A549 (cell line): ENCODE measurements at regions not wholly inside any gene's neighbourhood (a gene's known extent, or its start where the extent isn't known, plus 50 kb on each side); places are given as distances from the start of the nearest gene placed in this dataset.

Experiments
- ATAC-seq, 2 experiments: fragments of 200-7000 bp in 1 of 2; fragments of >200 bp in 1 of 2; cut with Nextera tagmentation in 1 of 2; cut with Tn5 transposase in 1 of 2; 3 replicates each; pipeline versions ENCODE4 v1.8.0 to v1.9.1; 2018 to 2020; ENCODE audit warnings: mild to moderate bottlenecking in 1 of 2, moderate library complexity in 1 of 2
- CTCF ChIA-PET: fragments of 300-600 bp; sonication (Branson Sonifier 250); formaldehyde crosslinking; extraction: SDS; loops from one replicate; lab custom pipeline; 2021; ENCODE audit warnings: antibody characterized with exemption, inconsistent platforms; lab: Yijun Ruan, JAX
- POLR2A ChIA-PET: fragments of 350-600 bp; formaldehyde crosslinking; extraction: SDS; loops from one replicate; lab custom pipeline; 2021; ENCODE audit warnings: antibody characterized with exemption, inconsistent platforms; lab: Yijun Ruan, JAX
- DNase-seq, 2 experiments: peaks; one replicate each; pipeline versions ENCODE4 v3.0.0 to v3.0.0-alpha.2; 2011 to 2016; ENCODE audit warnings: low read depth in 1 of 2, low spot score in 1 of 2
- FAIRE-seq: peaks from 2 replicates; lab custom pipeline; 2011; peaks lifted over from hg19 to GRCh38; lab: Jason Lieb, UNC
- H3K27ac ChIP-seq, 2 experiments: fragments of >200 bp; sonication (Bioruptor Twin); formaldehyde crosslinking; 3 replicates each; pipeline ENCODE4 v1.5.1; 2016 to 2017
- H3K4me1 ChIP-seq: fragments of >200 bp; sonication (Bioruptor Twin); formaldehyde crosslinking; 3 replicates; pipeline ENCODE4 v1.6.1; 2016
- H3K4me2 ChIP-seq: fragments of >200 bp; sonication (Bioruptor Twin); formaldehyde crosslinking; 3 replicates; pipeline ENCODE4 v1.6.1; 2016
- H3K4me3 ChIP-seq: fragments of >200 bp; sonication (Bioruptor Twin); formaldehyde crosslinking; 3 replicates; pipeline ENCODE4 v1.5.1; 2016
- H3K9me3 ChIP-seq: fragments of >200 bp; sonication (Bioruptor Twin); formaldehyde crosslinking; 3 replicates; pipeline ENCODE4 v1.6.1; 2016
- BCL3 ChIP-seq: fragments of >200 bp; sonication (Bioruptor Twin); formaldehyde crosslinking; IDR thresholded peaks from 3 replicates; pipeline ENCODE4 v1.6.1; 2016
- CBX2 ChIP-seq: fragments of 200-600 bp; sonication (generic); IDR thresholded peaks from 2 replicates; pipeline ENCODE4 v1.6.1; 2016; ENCODE audit warnings: low read depth, mild to moderate bottlenecking, borderline replicate concordance
- CBX8 ChIP-seq: fragments of 200-600 bp; sonication (generic); IDR thresholded peaks from 2 replicates; pipeline ENCODE4 v1.6.1; 2016
- E2F6 ChIP-seq: IDR thresholded peaks from 2 replicates; pipeline ENCODE4 v1.6.1; 2012; ENCODE audit warnings: low read depth, borderline replicate concordance
- EP300 ChIP-seq, 2 experiments: fragments of >200 bp; sonication (Bioruptor Twin); formaldehyde crosslinking; IDR thresholded peaks; 2 replicates in 1 of 2; 3 replicates in 1 of 2; pipeline ENCODE4 v1.6.1; 2016 to 2017
- FOSB ChIP-seq: fragments of 250-450 bp; sonication (Bioruptor Pico); IDR thresholded peaks from 2 replicates; pipeline ENCODE4 v1.5.0; 2020; ENCODE audit warnings: mild to moderate bottlenecking, moderate library complexity
- HDAC2 ChIP-seq: fragments of 200-600 bp; sonication (generic); IDR thresholded peaks from 2 replicates; pipeline ENCODE4 v1.6.1; 2016
- HEYL ChIP-seq: fragments of 250-450 bp; sonication (Bioruptor Pico); IDR thresholded peaks from 2 replicates; pipeline ENCODE4 v1.8.0; 2021; ENCODE audit warnings: mild to moderate bottlenecking, moderate library complexity
- HOXA7 ChIP-seq: fragments of 250-450 bp; sonication (Bioruptor Pico); IDR thresholded peaks from 2 replicates; pipeline ENCODE4 v1.5.0; 2020; ENCODE audit warnings: mild to moderate bottlenecking, moderate library complexity
- MYC ChIP-seq: IDR thresholded peaks from 2 replicates; pipeline ENCODE4 v1.6.1; 2012; ENCODE audit warnings: mild to moderate bottlenecking, inconsistent platforms, low read length, improper control_type of control experiment, borderline replicate concordance
- NFE2L2 ChIP-seq: fragments of 150-350 bp; conservative IDR thresholded peaks from 2 replicates; pipeline ENCODE4 v1.6.1; 2014; ENCODE audit warnings: low read length
- PHF8 ChIP-seq: fragments of 200-600 bp; sonication (generic); IDR thresholded peaks from 2 replicates; pipeline ENCODE4 v1.6.1; 2016; ENCODE audit warnings: low read depth, mild to moderate bottlenecking, antibody characterized with exemption, moderate library complexity, borderline replicate concordance
- POLR2AphosphoS2 ChIP-seq: conservative IDR thresholded peaks from 2 replicates; pipeline ENCODE4 v1.6.1; 2012; ENCODE audit warnings: low read length, improper control_type of control experiment, inconsistent platforms
- RNF2 ChIP-seq: fragments of 200-600 bp; sonication (generic); IDR thresholded peaks from 2 replicates; pipeline ENCODE4 v1.6.1; 2016; ENCODE audit warnings: low read depth, mild to moderate bottlenecking, antibody characterized with exemption, moderate library complexity, borderline replicate concordance
- SMC3 ChIP-seq: fragments of >200 bp; sonication (Bioruptor Twin); formaldehyde crosslinking; IDR thresholded peaks from 3 replicates; pipeline ENCODE4 v1.6.1; 2018; ENCODE audit warnings: inconsistent platforms
- SREBF2 ChIP-seq: fragments of 450-650 bp; IDR thresholded peaks from 2 replicates; pipeline ENCODE4 v1.6.1; 2014; ENCODE audit warnings: mild to moderate bottlenecking, moderate library complexity
- ZNF302 ChIP-seq: fragments of 250-450 bp; sonication (Bioruptor Pico); IDR thresholded peaks from 2 replicates; pipeline ENCODE4 v1.9.0; 2021; ENCODE audit warnings: inconsistent platforms, mild to moderate bottlenecking, moderate library complexity
- WGBS: methylation state at CpG from one replicate; pipeline ENCODE4 v1.1.6; 2017; ENCODE audit errors: missing lambda C conversion rate; 5-methylcytosine and 5-hydroxymethylcytosine counted together
- TF ChIP-seq, protein P1 (sequence below): fragments of >200 bp; sonication (Bioruptor Twin); formaldehyde crosslinking; IDR thresholded peaks from 2 replicates; pipeline ENCODE4 v1.6.1; 2016
- TF ChIP-seq, protein P2 (sequence below): IDR thresholded peaks from 2 replicates; pipeline ENCODE4 v1.6.1; 2012
- TF ChIP-seq, protein P3 (sequence below): fragments of 150-350 bp; IDR thresholded peaks from 2 replicates; pipeline ENCODE4 v1.6.1; 2014; ENCODE audit warnings: low read depth, mild to moderate bottlenecking, low read length
- TF ChIP-seq, protein P4 (sequence below): fragments of 200-600 bp; sonication (generic); IDR thresholded peaks from 2 replicates; pipeline ENCODE4 v1.6.1; 2016; ENCODE audit warnings: antibody characterized with exemption, mild to moderate bottlenecking, moderate library complexity

- POLR2A ChIA-PET: no interaction called here
Observed at GRCh38 chr17:13775450-13775849, 173.7 kb upstream of the HS3ST3A1 start.

GRCh38 chr17:13776027-13776551, 174.4 kb upstream of the HS3ST3A1 start:
- ATAC-seq: no peak

More at GRCh38 chr17:13775450-13775849, 173.7 kb upstream of the HS3ST3A1 start:
- under 1% methylated on average over 3 of the region's 3 CpGs for WGBS
- H3K4me1 ChIP-seq: no peaks in the 10 kb centered on the region
- H3K4me2 ChIP-seq: no peak overlapping the region
- TF ChIP-seq HEYL (CRISPR knock-in tag): no peak
- TF ChIP-seq, protein P1, sequence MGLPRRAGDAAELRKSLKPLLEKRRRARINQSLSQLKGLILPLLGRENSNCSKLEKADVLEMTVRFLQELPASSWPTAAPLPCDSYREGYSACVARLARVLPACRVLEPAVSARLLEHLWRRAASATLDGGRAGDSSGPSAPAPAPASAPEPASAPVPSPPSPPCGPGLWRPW: no peak
- TF ChIP-seq, protein P2, sequence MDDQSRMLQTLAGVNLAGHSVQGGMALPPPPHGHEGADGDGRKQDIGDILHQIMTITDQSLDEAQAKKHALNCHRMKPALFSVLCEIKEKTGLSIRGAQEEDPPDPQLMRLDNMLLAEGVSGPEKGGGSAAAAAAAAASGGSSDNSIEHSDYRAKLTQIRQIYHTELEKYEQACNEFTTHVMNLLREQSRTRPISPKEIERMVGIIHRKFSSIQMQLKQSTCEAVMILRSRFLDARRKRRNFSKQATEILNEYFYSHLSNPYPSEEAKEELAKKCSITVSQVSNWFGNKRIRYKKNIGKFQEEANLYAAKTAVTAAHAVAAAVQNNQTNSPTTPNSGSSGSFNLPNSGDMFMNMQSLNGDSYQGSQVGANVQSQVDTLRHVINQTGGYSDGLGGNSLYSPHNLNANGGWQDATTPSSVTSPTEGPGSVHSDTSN: no peak
- no peak for TF ChIP-seq CBX2
- TF ChIP-seq MYC: no peak
- DNase-seq: no peak
- no peak for FAIRE-seq
- H3K4me3 ChIP-seq: no peak overlapping the region
- ATAC-seq: no peak
- CTCF ChIA-PET: interaction anchor here (0.6 kb wide), 1 partner anchor 28 kb away, joined by 3 read pairs; no protein-coding TSS in a partner anchor
- peaks cover 6% of the 10 kb centered on the region; the same call in 2 of the 3 replicates for H3K9me3 ChIP-seq
- no peak overlapping the region for H3K27ac ChIP-seq

DNA sequence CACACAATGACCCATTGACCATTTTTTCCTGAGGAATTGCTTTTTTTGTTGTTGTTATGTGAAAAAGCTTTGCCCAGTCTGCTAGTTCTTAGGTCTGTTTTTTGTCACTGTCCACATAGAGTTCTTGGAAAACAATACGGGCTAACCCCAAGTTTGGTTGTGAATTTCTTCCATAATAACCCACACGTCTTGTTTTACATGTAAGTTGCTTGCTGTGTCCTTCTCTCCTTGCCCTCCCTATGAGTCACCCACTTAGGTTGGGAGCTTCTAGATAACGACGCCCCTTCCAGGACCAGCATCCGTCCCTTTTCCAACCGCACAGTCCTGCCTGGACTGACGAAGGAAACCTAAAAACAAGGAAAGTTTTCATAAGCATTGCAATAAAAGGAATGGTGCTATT, 175.3 kb upstream of the HS3ST3A1 start:
- CTCF ChIA-PET: no interaction called here
- FAIRE-seq (no peak), DNase-seq (no peak), ATAC-seq (no peak)
- 35% methylated on average over 7 of the region's 7 CpGs for WGBS
- Histone ChIP-seq H3K4me1 (no peaks in the 10 kb centered on the region), H3K9me3 (peaks cover 7% of the 10 kb centered on the region; the same call in 1 of the 3 replicates), H3K4me2 (no peak overlapping the region), H3K4me3 (no peak overlapping the region), H3K27ac (no peak overlapping the region)
- POLR2A ChIA-PET: no interaction called here
- TF ChIP-seq E2F6 (no peak), SMC3 (no peak), BCL3 (no peak), RNF2 (no peak), SREBF2 (no peak), ZNF302 (CRISPR knock-in tag) (no peak), CBX8 (no peak), FOSB (CRISPR knock-in tag) (no peak)
- TF ChIP-seq, protein P3, sequence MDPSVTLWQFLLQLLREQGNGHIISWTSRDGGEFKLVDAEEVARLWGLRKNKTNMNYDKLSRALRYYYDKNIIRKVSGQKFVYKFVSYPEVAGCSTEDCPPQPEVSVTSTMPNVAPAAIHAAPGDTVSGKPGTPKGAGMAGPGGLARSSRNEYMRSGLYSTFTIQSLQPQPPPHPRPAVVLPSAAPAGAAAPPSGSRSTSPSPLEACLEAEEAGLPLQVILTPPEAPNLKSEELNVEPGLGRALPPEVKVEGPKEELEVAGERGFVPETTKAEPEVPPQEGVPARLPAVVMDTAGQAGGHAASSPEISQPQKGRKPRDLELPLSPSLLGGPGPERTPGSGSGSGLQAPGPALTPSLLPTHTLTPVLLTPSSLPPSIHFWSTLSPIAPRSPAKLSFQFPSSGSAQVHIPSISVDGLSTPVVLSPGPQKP: no peak
- TF ChIP-seq, protein P4, sequence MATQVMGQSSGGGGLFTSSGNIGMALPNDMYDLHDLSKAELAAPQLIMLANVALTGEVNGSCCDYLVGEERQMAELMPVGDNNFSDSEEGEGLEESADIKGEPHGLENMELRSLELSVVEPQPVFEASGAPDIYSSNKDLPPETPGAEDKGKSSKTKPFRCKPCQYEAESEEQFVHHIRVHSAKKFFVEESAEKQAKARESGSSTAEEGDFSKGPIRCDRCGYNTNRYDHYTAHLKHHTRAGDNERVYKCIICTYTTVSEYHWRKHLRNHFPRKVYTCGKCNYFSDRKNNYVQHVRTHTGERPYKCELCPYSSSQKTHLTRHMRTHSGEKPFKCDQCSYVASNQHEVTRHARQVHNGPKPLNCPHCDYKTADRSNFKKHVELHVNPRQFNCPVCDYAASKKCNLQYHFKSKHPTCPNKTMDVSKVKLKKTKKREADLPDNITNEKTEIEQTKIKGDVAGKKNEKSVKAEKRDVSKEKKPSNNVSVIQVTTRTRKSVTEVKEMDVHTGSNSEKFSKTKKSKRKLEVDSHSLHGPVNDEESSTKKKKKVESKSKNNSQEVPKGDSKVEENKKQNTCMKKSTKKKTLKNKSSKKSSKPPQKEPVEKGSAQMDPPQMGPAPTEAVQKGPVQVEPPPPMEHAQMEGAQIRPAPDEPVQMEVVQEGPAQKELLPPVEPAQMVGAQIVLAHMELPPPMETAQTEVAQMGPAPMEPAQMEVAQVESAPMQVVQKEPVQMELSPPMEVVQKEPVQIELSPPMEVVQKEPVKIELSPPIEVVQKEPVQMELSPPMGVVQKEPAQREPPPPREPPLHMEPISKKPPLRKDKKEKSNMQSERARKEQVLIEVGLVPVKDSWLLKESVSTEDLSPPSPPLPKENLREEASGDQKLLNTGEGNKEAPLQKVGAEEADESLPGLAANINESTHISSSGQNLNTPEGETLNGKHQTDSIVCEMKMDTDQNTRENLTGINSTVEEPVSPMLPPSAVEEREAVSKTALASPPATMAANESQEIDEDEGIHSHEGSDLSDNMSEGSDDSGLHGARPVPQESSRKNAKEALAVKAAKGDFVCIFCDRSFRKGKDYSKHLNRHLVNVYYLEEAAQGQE: no peak

More at GRCh38 chr17:13776027-13776551, 174.4 kb upstream of the HS3ST3A1 start:
- no peak for DNase-seq
- POLR2A ChIA-PET: no interaction called here
- CTCF ChIA-PET: no interaction called here
- H3K9me3 ChIP-seq: peaks cover 2% of the 10 kb centered on the region; the same call in 1 of the 3 replicates
- WGBS: 7% methylated on average over 7 of the region's 7 CpGs
- no peak overlapping the region for H3K4me2 ChIP-seq
- H3K4me1 ChIP-seq: no peaks in the 10 kb centered on the region
- FAIRE-seq: no peak
- no peak overlapping the region for H3K27ac ChIP-seq
- H3K4me3 ChIP-seq: no peak overlapping the region
- TF ChIP-seq PHF8 (no peak), HOXA7 (CRISPR knock-in tag) (no peak), NFE2L2 (no peak), HDAC2 (no peak), EP300 (IDR thresholded peaks at IDR 0.05) (no peak), BCL3 (no peak), POLR2AphosphoS2 (no peak)
- TF ChIP-seq, protein P3: no peak
- TF ChIP-seq, protein P1: no peak
